GM12892 (cell line): ENCODE measurements at regions not wholly inside any gene's neighbourhood (a gene's known extent, or its start where the extent isn't known, plus 50 kb on each side); places are given as distances from the start of the nearest gene placed in this dataset.

Source experiments
- POLR2A ChIP-seq: IDR thresholded peaks from 2 replicates; pipeline ENCODE4 v1.6.1; 2011; ENCODE audit warnings: low read depth, low read length, control low read depth
- POLR2AphosphoS5 ChIP-seq: IDR thresholded peaks from 2 replicates; pipeline ENCODE4 v1.6.1; 2011; ENCODE audit warnings: low read depth, low read length, control low read depth
- TAF1 ChIP-seq: IDR thresholded peaks from 2 replicates; pipeline ENCODE4 v1.6.1; 2011; ENCODE audit warnings: low read depth, mild to moderate bottlenecking, control low read depth, low read length, borderline replicate concordance

DNA sequence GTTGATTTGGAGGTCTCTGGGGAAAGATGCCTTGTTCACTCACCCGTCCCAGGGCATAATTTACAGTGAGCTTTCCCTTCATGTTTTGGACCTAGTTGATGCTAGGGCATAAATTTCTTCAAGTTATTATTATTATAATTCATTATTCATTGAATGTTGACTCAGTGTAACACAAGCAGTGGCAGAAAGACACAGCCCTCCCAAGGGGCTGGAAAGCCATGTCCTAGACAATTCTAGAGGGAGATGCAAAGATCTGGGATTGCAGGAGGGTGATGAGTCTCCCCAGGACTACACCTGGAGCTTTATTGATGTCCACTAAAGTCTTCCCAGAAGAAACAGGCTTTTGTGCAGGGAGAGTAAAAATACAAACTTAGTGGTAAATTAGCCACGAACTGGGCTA, 322.0 kb upstream of the MOCS1 start:
- TF ChIP-seq TAF1 (no peak), POLR2A (no peak), POLR2AphosphoS5 (no peak)
